Coronary artery (tissue), 2 donors: ENCODE measurements at regions not wholly inside any gene's neighbourhood (a gene's known extent, or its start where the extent isn't known, plus 50 kb on each side); places are given as distances from the start of the nearest gene placed in this dataset.

ENCODE experiments used
- DNase-seq: peaks from one replicate; pipeline ENCODE4 v3.0.0-alpha.2; 2017; ENCODE audit warnings: low spot score
- H3K27ac ChIP-seq, 2 donors: fragments of 200-600 bp; sonication (generic); one replicate each; pipeline ENCODE4 v1.5.1; 2016 to 2019
- H3K4me3 ChIP-seq: fragments of 200-600 bp; sonication (generic); 2 replicates; pipeline ENCODE4 v1.5.1; 2016; ENCODE audit warnings: mild to moderate bottlenecking, moderate library complexity
- TF ChIP-seq, protein P1 (sequence below): fragments of 200-600 bp; sonication (generic); IDR thresholded peaks from one replicate; pipeline ENCODE4 v1.5.1; 2019; ENCODE audit warnings: antibody characterized with exemption

DNA sequence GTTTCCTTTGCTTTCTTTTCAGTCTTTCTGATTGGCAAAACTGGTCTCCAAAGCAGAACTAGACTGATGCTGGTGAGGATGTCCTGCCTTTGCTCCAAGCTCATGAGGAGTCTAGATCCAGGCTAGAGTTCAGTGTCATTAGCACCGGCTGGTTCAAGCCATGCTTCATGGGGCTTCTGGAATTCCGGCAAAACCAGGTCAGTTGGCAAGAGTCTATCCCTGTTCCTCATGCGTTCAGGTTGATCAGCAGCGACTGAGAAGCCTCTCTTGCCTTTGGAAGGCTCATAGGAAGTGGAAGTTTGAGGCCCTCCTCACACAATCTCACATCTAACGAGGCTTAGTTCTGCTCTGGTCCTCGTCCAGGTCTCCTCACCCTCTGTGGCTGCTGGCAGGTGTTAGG, 194.3 kb downstream of the HS3ST3A1 start:
- TF ChIP-seq, protein P1, sequence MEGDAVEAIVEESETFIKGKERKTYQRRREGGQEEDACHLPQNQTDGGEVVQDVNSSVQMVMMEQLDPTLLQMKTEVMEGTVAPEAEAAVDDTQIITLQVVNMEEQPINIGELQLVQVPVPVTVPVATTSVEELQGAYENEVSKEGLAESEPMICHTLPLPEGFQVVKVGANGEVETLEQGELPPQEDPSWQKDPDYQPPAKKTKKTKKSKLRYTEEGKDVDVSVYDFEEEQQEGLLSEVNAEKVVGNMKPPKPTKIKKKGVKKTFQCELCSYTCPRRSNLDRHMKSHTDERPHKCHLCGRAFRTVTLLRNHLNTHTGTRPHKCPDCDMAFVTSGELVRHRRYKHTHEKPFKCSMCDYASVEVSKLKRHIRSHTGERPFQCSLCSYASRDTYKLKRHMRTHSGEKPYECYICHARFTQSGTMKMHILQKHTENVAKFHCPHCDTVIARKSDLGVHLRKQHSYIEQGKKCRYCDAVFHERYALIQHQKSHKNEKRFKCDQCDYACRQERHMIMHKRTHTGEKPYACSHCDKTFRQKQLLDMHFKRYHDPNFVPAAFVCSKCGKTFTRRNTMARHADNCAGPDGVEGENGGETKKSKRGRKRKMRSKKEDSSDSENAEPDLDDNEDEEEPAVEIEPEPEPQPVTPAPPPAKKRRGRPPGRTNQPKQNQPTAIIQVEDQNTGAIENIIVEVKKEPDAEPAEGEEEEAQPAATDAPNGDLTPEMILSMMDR = no peak

DNA sequence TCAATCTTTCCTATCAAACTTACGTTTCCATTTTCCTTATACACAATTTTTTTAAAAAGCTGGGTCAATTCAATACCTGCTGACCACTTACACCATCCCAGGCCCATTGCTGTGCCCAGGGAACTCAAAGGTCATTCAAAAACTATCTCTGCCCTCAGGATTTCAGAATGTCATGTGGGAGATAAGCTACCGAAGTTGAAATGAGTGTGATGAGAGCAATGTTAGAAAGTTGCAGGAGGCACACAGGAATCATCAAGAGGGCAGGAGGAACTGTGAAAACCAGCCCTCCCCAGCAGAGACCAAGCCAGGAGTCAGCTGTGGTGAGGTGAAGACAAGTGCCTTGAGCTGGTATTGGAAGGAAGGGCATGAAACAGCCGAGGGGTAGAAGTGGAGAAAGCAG, 195.9 kb downstream of the HS3ST3A1 start:
- Histone ChIP-seq H3K4me3 (no peak overlapping the region), H3K27ac (no peak overlapping the region)
- TF ChIP-seq, protein P1 = no peak
- no peak for DNase-seq

More for the DNA sequence above, 194.3 kb downstream of the HS3ST3A1 start:
- no peak for DNase-seq
- no peak overlapping the region for H3K4me3 ChIP-seq
- H3K27ac ChIP-seq = no peak overlapping the region

DNA sequence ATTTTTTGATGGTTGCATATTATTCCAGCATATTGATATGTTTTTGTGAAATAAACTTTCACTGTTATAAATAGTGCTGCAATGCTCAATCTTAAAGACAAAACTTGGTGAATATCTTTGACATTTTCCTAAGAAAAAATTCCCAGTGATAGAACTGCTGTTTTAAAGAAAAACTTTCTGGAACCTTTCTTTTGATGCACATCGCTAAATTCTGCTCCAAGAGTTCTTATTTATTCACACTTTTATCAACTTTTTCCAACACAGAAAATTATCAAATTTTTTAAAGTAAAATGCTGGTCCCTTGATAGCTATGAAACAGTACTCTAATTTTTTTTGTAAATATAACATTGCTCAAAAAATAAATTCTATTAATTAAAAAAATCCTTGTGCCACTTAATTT, 196.6 kb downstream of the HS3ST3A1 start:
- H3K27ac ChIP-seq = no peak overlapping the region
- no peak overlapping the region for H3K4me3 ChIP-seq
- no peak for DNase-seq
- TF ChIP-seq, protein P1 = no peak

DNA sequence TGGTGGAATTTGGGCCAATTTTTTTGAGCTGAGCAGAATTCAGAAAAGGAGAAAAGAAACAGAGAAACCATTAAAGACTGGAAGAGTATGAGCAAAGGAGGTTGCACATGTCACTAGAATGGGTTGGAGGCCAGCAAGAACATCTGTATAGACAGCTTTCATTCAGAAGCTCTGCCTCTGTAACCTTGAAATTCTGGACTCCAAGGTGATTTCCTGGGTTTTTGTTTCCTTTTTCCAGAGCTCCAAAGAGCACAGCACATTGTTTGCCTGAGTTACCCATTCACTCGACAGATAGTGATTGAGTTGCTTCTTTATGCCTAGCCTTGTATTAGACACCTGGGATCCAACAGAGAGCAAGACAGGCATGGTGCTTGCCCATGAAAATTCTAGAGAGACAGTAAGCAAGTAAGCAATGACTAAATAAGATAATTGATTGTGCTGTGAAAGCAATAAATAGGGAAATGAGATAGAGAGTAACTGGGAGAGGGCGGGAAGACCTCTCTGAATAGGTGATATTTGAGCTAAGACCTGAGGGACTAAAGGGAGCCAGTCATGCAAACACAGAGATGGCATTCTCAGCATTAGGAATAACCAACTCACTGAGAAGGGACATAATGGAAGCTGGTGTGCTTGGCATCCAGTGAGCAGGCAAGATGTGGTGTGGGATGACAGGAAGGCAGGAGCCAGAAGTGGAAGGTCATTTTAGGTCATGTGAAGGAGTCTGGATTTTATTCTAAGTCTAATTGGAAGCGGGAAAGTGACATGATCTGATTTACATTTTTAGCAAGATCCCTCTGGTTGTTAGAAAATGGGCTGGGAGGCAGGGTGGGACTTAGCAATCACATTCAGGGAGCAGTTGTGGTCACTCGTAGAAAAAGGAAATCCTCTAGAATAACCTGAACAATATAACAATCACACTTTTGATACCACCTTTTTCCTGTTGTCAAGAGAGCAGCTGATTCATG, 197.5 kb downstream of the HS3ST3A1 start:
- no peak overlapping the region for H3K27ac ChIP-seq
- no peak overlapping the region for H3K4me3 ChIP-seq
- TF ChIP-seq, protein P1 = no peak
- DNase-seq = no peak

DNA sequence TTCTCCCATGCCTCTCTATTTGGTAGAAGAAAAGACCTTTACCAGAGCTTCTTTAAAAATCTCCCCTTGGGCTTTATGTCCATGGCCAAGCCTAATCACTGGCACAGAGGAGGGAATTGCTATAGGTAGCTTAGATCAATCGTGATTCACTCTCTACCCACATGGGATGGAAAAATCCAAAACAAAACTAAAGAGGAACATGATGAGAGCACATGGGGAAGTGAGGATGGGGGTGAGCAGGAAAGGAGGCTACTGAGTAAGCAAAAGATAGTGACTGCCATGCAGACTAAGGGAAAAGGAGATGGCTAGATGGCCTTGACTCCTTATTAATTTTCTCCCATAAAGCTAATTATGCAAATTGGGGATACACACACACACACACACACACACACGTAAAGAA, 201.2 kb downstream of the HS3ST3A1 start:
- DNase-seq = no peak
- TF ChIP-seq, protein P1 = no peak
- Histone ChIP-seq H3K4me3 (no peak overlapping the region), H3K27ac (no peak overlapping the region)

DNA sequence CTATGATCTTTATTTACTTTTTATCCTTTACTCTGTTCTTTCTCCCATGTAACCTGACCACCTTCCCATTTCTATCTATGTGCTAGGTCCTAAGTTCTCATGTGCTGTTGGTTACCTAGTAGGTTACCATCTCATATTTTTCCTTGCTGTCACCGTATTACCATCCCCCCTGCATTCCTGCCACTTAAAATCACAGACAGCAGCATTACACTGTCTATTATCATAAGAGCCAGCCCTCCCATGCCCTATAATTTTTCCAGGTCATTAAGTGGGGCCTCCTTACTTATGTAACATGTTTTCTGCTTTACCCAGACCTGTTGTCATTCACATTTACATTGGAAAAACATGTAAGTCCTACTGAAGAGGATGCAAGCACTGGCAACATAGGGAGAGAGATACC, 202.9 kb downstream of the HS3ST3A1 start:
- Histone ChIP-seq H3K27ac (no peak overlapping the region), H3K4me3 (no peak overlapping the region)
- TF ChIP-seq, protein P1 = no peak
- no peak for DNase-seq

DNA sequence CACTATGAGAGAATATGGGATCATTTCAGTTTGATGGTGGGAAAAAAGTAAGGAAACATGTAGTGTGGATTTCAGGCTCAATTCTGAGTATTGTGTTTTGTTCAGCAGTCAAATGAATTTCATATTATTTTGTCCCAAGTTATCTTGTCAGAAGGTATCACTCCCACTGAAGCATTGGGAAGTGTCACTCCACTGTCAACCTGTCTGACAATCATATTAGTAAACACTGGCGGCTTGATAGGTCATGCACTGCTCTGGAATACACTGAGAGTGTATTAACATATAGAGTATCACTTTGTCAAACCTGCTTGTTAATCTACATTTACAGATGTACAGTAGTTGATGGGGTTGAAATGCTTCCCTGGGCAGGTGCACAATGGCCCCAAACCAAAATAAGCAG, 203.6 kb downstream of the HS3ST3A1 start:
- TF ChIP-seq, protein P1 = no peak
- no peak overlapping the region for H3K4me3 ChIP-seq
- no peak overlapping the region for H3K27ac ChIP-seq
- no peak for DNase-seq
